Right lung (tissue), 2 donors: ENCODE measurements at regions not wholly inside any gene's neighbourhood (a gene's known extent, or its start where the extent isn't known, plus 50 kb on each side); places are given as distances from the start of the nearest gene placed in this dataset.

ENCODE experiments used
- DNase-seq, 2 donors: peaks; one replicate each; pipeline ENCODE4 v3.0.0-alpha.2; 2013

DNA sequence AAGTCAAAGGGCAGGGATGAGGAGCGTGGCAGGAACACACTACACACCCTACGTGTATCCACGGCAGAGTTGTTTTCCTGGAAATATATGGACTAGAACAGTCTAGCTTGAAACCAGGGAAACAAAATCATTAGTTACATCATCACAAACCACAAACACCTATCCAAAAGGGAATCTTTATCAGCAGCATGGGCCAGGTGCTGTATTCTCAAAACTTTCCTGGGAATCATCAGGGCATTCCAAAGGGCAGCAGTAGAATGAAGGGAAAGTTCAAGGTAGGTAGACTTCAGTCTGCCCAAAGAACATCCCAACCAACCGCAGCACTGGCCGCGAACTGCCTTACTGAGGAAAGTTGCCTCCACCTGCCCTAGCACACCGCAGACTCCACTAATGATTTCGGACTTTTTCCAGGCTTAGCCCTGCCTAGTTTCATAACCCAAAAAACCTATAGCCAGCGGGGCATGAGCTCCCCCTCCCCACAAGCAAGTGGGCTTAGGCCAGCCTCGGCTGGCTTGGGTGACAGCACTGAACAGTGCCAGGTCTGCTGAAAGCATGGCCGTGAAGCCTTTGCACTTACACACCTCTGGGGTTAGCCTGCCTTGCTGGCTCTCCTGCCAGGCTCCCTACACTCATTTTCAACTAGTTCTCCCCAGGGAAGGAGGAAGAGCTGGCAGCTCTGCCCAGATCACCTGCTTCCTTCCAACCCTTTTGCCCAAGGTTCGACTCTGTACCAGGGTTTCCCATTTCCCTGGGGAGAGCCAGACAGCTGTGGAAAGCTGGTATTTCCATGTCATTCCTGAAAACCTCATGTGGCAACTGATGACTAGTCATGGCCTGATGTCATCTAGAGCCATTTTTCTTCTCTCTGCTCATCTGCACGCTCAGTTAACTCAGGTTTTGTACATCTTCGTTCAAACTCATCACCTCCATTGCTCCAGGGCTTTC lies 77.3 kb upstream of the UBAC2 start:
- DNase-seq = no peak

DNA sequence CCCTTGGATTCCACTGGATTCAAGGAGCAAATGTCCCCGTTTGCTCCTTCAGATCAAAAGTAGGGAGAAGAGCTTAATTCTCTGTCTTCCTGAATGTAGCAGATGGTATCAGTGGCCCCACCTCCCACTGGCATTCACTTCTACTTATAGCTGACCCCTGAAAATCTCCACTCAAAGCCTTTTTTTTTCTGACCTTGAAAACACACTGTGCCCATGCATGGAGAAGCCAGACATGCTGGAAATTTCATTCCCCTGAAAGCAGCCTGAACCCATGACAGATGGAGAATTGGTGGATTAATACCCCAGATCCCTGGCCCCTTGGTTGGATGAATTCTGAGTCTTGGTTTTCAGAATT lies 76.6 kb upstream of the UBAC2 start:
- no peak for DNase-seq

DNA sequence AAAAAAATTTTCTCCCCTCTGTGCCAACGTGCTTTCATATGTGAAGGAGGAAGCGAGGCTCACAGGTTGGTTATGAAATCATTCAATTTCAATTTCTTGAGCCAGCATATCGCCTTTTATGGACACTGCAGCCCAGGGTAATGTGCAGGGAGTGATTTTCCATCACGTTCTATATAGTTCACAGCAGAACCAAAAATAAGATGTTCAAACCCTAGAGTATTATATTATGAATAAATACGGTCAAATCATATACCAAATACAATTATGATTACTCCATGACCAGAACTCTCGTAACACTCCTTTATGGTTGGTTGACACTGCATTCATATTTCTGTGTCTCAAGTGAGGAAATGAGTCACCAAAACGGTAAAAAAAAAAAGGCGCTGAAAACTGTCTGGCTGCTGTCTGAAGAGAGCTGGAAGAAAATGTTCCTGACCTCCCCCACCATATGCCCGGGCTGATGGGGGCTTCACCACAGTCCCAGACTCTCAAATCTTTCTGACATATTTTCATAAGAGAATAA lies 75.8 kb upstream of the UBAC2 start:
- DNase-seq = no peak

DNA sequence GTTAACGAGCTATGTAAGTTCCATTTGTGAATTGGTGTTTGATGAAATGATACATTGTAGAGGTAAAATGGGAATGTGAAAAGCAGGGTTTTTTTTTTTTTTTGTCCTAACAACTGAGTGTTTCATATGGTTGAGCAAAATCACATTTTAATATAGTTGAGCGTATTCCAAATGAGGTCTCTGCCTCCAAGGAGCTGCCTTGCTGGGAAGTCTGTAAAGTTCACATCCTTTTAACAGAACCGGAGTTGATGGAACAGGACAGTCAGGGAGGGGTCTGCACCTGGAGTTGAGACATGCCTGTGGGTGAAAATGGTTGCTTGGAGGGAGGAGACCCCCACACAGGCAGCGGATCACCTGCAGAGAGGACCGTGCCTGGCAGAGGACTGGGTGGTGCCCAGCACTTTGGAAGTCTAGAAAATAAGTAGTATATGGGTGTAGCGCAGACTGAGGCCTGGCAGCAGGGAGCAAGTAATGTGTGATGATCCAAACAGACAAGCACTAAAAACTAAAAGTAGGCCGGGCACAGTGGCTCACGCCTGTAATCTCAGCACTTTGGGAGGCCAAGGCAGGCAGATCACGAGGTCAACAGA lies 75.2 kb upstream of the UBAC2 start:
- DNase-seq = no peak

DNA sequence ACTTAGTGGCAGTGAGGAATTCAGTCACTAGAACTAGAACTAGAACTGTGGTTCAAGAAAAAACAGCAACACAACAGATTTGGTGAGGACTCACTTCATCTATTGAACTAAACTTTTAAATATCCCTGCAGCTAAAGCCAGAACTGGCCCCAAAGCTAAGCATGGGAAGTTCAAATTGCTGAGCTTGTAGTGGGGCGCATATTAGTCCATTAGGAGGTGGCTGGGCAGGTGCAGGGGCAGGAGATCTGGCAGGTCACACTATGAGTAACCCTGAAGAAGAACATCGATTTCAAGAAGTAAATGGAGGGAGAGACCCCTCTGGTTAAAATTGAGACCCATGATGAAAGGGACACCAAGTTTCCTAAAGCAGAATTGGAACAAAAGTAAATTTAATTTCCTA lies 73.8 kb upstream of the UBAC2 start:
- no peak for DNase-seq

DNA sequence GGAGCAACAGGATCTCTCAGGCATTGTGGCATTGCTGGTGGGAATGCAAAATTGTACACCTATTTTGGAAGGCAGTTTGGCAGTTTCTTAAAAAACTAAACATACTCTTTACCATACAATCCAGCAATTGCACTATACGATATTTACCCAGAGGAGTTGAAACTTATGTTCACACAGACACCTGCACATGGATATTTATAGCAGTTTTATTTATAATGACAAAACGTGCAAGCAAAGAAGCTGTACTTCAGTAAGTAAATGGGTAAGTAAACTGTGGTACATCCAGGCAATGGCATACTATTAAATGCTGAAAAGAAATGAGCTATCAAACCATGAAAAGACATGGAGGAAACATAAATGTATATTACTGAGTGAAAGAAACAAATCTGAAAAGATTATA lies 71.6 kb upstream of the UBAC2 start:
- no peak for DNase-seq

DNA sequence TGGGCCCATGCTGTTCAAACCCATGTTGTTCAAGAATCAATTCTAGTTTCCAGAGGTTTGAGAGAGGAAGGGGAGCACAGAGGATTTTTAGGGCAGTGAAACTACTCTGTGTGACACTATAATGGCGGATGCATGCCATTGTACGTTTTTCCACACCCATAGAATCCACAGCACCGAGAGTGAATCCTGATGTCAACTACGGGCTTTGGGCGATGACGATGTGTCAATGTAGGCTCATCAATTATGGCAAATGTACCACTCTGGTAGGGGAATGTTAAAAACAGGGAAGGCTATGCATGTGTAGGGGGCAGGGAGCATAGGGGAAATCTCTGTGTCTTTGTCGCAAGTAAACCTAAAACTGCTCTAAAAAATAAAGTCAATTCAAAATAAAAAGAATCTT lies 70.7 kb upstream of the UBAC2 start:
- no peak for DNase-seq

DNA sequence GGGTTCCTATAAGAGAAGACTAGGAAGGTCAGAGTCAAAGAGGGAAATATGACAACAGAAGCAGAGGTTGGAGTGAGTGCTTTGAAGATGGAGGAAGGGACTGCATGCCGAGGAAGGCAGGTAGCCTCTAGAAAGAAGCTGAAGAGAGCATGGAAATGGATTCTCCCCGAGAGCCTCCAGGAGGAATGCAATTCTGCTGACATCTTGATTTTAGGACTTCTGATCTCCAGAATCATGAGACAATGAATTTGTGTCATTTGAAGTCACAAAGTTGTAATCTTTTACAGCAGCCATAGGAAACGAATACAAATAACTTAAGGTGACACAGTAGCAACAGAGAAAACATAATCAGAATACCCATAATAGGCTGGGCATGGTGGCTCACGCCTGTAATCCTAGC lies 69.2 kb upstream of the UBAC2 start:
- DNase-seq = no peak

DNA sequence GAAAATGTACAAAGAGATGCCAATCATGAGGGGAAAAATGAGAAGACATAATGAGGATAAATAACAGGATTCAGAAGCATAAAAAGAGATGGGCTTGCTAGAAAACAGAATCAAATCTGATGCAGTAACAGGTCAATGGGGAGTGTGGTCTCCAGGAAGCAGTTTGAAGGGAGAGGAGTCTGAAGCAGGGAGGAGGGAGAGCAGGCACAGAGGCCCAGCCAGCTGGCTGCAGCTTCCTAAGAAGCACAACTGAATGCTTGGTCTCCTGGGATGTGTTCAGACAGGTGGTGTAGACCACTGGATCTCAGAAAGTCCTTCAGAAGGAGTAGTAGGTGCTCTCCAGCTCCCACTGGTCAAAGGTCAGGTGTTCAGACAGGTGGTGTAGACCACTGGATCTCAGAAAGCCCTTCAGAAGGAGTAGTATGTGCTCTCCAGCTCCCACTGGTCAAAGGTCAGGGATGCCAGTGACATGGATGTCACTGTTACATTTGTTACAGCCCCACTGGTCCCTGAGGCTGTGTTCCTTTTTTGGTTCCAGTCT lies 68.3 kb upstream of the UBAC2 start:
- DNase-seq = no peak

DNA sequence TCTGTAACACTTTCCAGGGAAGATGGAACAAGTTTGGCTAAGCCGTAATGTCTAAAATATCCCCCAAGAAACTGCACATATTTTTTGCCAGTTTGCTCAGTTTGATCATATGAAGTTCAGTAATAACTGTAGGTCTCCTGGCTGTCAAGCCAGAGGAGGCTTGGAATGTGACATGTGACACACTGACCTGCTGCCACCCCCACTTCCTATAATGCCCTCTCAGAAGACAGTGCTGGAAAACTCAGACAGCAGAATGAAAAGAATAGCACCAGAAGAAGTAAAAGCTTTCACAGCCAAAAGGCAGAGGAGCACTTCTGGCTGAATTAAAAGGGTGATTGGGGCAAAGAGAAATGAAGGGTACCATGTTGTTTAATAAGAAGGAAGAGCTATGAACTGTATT lies 67.4 kb upstream of the UBAC2 start:
- DNase-seq = no peak

DNA sequence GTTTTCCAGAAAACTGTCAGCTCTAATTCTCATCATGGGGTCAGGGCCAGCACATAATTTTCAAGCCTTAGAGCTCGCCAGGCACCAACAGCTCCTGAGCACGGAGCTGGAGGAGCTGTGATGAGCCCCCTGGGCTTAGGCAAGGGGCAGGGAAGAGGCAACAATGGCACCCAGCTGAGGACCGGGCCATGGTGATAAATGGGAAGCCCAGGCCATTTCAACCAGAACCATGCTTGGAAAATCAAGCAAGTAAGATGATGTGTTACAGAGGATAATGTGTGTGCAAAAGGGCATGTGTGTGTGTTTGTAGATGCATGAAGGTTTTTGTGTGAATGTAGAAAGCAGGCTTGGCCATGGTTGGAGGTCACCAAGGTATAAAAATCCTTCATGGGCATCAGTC lies 66.8 kb upstream of the UBAC2 start:
- no peak for DNase-seq

DNA sequence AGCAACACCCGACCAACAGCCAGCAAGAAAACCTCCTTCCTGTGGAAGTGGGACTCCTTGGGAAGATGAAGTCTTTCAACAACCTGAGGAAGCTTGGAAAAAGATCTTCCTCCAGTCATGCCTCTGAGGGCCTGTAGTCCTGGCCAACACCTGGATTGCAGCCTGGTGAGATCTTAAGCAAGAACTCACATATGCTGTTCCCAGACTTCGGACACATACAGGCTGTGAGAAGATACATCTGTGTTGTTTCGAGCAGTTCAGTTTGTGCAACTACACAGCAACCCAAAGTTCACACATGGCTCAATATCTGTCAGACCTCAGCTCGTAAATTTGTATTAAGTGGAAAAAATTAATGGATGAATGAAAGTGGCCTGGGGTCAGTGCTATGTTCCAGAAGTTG lies 65.1 kb upstream of the UBAC2 start:
- DNase-seq = no peak

DNA sequence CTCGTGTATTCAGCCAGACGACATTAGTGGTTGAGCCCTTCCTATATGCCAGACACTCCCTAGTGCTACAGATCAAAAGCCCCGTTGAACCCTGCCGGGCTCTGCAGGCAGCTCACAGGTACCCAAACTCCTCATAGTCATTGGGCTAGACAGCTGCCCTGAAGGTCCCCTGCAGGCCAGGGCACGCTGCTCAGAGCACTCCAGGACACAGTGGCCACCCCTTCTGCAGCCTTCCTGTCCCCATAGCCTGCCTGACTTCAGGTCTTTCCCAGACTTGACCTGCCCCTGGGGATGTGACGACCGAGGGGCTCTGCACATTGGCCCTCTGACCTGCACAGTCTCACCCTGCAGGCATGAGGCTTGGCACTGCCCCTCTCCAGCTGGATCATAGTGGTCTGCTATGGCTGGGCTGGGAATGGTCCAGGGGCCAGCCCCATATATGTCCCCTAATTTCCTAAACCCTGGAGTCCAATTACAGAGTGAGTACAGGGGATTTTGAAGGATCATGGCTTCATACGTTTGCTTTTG lies 64.2 kb upstream of the UBAC2 start:
- no peak for DNase-seq

DNA sequence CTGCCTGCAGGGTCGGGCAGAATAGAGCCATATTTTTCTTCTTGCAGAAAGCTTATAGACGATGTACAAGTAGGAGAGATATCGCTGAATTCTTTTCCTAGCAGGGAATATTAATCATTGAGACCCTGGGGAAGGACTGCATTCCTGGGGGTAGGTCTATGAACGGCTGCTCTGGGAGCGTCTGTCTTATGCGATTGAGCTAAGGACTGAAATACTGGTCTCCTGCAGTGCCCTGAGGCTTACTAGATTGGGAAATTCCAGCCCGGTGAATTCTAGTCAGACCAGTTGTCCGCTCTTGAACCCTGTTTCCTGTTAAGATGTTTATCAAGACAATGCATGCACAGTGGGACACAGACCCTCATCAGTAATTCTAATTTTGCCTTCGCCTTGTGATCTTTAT lies 59.8 kb upstream of the UBAC2 start:
- no peak for DNase-seq

DNA sequence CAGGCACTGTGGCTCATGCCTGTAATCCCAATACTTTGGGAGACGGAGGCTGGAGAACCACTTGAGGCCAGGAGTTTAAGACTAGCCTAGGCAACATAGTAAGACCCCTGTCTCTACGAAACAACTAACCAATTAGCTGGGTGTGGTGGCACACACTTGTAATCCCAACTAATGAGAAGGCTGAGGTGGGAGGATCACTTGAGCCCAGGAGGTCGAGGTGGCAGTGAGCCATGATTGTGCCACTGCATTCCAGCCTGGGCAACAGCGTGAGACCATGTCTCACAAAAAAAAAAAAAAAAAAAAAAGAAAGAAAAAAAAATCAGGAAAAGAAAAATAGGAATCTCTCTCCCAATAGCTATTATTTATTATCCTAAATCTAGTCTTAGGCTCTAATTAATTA lies 56.8 kb upstream of the UBAC2 start:
- DNase-seq = no peak

DNA sequence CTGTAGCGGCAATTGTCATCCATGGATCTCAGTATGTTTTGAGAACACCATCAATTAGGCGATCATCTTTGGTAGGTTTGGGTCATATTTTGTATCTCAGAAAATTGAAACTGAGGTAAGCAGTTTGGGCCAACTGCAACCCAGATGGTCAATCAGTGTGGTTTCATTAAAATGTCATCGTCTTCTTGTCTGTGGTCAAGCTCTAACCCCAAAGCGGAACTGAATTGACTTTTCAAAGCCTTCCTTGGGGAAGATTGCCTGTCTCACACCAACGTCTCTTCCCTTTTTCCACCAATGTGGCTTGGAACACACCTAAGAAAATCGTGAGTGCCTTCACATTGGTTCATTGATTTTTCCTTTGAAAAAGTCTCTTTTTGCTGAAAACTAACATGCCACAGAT lies 56.3 kb upstream of the UBAC2 start:
- DNase-seq = no peak

DNA sequence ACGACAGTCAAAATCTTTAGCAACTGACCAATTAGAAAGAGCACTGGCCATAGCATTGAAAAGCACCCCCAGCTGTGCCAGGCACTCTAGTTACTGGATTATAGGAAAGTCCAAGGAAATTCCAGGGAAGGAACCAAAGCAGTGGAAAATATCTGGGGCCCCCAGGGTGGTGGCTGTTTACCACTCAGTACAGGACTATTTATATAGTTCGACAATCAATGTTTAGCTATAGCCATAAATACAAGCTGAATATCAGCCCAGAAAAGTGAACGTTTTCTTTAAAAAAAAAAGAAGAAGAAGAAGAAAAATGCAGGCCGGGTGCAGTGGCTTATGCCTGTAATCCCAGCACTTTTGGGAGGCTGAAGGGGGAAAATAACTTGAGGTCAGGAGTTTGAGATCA lies 55.2 kb upstream of the UBAC2 start:
- no peak for DNase-seq

DNA sequence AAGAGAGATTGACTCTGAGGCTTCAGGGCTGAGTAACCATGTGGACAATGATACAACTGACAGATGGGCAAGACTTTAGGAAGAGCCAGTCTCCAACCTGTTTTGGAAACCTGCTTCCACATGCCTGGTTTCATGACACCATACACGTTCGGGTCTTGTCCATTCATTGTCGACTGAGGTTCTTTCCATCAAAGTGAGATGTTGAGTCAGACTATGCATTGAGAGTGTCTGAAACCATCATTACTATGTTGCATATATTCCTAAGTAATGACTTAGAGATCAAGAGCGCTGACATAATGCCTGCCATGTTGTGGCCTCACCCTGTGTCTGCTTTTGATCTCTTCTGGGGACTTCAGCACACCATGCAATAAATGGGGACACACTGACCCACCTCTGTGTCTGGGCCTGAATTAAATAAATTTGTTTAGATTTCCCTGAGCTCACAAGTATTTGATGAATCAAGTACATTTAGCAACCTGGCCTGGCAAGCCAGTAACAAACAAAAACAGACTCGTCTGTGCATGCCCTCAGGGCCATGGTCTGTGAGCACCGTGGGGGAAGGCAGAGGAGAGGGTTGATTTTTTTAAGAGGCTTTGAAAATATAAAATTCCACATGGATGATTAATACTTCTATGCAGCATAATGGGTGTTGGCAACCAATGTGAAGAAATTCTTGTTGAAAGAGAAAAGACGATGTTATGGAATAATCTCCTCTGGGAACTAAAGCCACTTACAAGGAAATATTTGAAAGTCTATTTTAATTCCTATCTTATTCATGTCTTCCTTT lies 49.9 kb upstream of the UBAC2 start:
- no peak for DNase-seq
